Heart right ventricle (tissue), 16 donors: ENCODE measurements at regions not wholly inside any gene's neighbourhood (a gene's known extent, or its start where the extent isn't known, plus 50 kb on each side); places are given as distances from the start of the nearest gene placed in this dataset.

Experiments used
- ATAC-seq, 8 donors: fragments of 200-7000 bp; cut with Tn5 transposase; one replicate each; pipeline ENCODE4 v1.9.1; 2020; ENCODE audit warnings: mild to moderate bottlenecking in 8 of 8, moderate library complexity in 8 of 8, moderate number of reproducible peaks in 1 of 8
- DNase-seq, 2 donors: peaks; one replicate each; pipeline ENCODE4 v3.0.0-alpha.2; 2020
- H3K27ac ChIP-seq, 10 donors: fragments of 200-600 bp; sonication (generic) in 2 of 10; one replicate each; pipeline versions ENCODE4 v1.5.0 to v1.8.0; 2020 to 2022; ENCODE audit warnings: mild to moderate bottlenecking in 3 of 10
- H3K27me3 ChIP-seq, 7 donors: fragments of 200-600 bp; one replicate each; pipeline ENCODE4 v1.8.0; 2021 to 2022; ENCODE audit warnings: mild to moderate bottlenecking in 2 of 7
- H3K36me3 ChIP-seq, 9 donors: fragments of 200-600 bp; sonication (generic) in 1 of 9; one replicate each; pipeline versions ENCODE4 v1.5.0 to v1.8.0; 2020 to 2022; ENCODE audit warnings: mild to moderate bottlenecking in 2 of 9
- H3K4me1 ChIP-seq, 9 donors: fragments of 200-600 bp; sonication (generic) in 1 of 9; one replicate each; pipeline versions ENCODE4 v1.5.0 to v1.8.0; 2020 to 2022; ENCODE audit warnings: mild to moderate bottlenecking in 4 of 9
- H3K4me3 ChIP-seq, 10 donors: fragments of 200-600 bp; sonication (generic) in 2 of 10; one replicate each; pipeline versions ENCODE4 v1.5.0 to v1.8.0; 2020 to 2022; ENCODE audit warnings: mild to moderate bottlenecking in 7 of 10, moderate library complexity in 2 of 10
- H3K9me3 ChIP-seq, 11 donors: fragments of 200-600 bp in 10 of 11; sonication (generic) in 2 of 11; one replicate each; pipeline versions ENCODE4 v1.5.0 to v1.8.0; 2013 to 2022; ENCODE audit warnings: mild to moderate bottlenecking in 2 of 11, control low read depth in 1 of 11, moderate library complexity in 1 of 11
- WGBS, 2 donors: extraction: QIAGEN DNeasy Blood & Tissue Kit; methylation state at CpG; one replicate each; pipeline ENCODE4 v1.1.7; 2013; ENCODE audit warnings: inconsistent platforms in 1 of 2; 5-methylcytosine and 5-hydroxymethylcytosine counted together
- intact Hi-C, 10 donors: fragments of 100-400 bp; cut with DNase I; formaldehyde crosslinking; loops; one replicate each; pipeline versions ENCODE4 v1.11.1 to v1.14.2; 2022
- TF ChIP-seq, protein P1 (sequence below), 9 donors: fragments of 200-600 bp; sonication (generic) in 2 of 9; IDR thresholded peaks; one replicate each; pipeline versions ENCODE4 v1.5.0 to v1.8.0; 2021 to 2022; ENCODE audit warnings: antibody characterized with exemption in 9 of 9, mild to moderate bottlenecking in 5 of 9, moderate library complexity in 1 of 9
- donor health status: Arrhythmogenic right ventricular cardiomyopathy.
- donor health status: ischemic (EF 13 %, LVEDD 7.1; RV severe dilation, severe dysfunction).
- donor health status: healthy with polysubstance abuse.
- donor health status: DM: no; HTN: yes; CAD: no.
- donor health status: DM: no; HTN: no; CAD: no.
- donor health status: ischemic (EF 25% LVEDD 6.9; RV normal size, moderate dysfunction).
- donor health status: ischemic (EF 25% LVEDD 5.7; RV mildly dilated, moderate dysfunction).
- donor health status: healthy.
- donor health status: DM: yes; HTN: yes; CAD: no.
- donor health status: Ischemic cardiomyopathy.
- donor health status: ischemic (EF 35%, LVEDD 5.7; RV mildly dilated, moderate dysfunction).
- donor health status: nonischemic (EF 11% LVEDD 7.7; RV severe dilation, severe dysfunction).
- donor health status: DM: yes; HTN: yes; CAD: no.
- donor health status: PGD.
- donor health status: ischemic (EF 29% LVEDD 5.4; RV normal size, mild dysfunction).
- donor health status: nonischemic (EF 23%, LVEDD 6.1; RV moderate dilation, normal function).

GRCh38 chr9:111276431-111277128, 53.4 kb downstream of the OR2K2 start:
- intact Hi-C loops = no loop called here
- TF ChIP-seq, protein P1, sequence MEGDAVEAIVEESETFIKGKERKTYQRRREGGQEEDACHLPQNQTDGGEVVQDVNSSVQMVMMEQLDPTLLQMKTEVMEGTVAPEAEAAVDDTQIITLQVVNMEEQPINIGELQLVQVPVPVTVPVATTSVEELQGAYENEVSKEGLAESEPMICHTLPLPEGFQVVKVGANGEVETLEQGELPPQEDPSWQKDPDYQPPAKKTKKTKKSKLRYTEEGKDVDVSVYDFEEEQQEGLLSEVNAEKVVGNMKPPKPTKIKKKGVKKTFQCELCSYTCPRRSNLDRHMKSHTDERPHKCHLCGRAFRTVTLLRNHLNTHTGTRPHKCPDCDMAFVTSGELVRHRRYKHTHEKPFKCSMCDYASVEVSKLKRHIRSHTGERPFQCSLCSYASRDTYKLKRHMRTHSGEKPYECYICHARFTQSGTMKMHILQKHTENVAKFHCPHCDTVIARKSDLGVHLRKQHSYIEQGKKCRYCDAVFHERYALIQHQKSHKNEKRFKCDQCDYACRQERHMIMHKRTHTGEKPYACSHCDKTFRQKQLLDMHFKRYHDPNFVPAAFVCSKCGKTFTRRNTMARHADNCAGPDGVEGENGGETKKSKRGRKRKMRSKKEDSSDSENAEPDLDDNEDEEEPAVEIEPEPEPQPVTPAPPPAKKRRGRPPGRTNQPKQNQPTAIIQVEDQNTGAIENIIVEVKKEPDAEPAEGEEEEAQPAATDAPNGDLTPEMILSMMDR (IDR thresholded peaks at IDR 0.05) = no peak
- H3K36me3 ChIP-seq = no peaks in the 10 kb centered on the region
- H3K4me3 ChIP-seq = peak overlapping the region in 1 of 10 donors; percentile 18
- peak overlapping the region in 1 of 10 donors; percentile 37 for H3K27ac ChIP-seq
- no peaks in the 10 kb centered on the region for H3K9me3 ChIP-seq
- no peak for ATAC-seq
- H3K27me3 ChIP-seq = peaks cover 0 to 5% (median 0%) of the 10 kb centered on the region in 7 donors
- no peak for DNase-seq
- no peaks in the 10 kb centered on the region for H3K4me1 ChIP-seq
- 75 to 77% methylated on average over 7 of the region's 7 CpGs for WGBS, 2 donors

DNA sequence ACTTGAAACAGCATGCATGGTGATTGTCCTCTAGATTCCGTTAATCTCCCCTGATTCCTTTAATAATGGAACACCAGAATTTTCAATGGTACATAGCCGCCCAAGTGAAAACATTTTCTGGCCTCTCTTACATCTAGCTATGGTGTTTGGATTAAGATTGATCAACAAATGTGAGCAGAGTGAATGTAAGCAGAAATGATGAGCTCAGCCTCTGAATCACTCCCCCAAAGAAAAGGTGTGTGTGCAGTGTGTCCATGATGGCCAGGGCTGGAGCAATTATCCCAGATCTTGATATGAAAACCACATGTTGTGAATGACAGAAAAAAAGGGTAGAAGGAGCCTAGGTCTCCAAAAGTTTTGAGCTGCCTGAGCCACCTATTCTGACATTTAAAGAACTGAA, 55.3 kb downstream of the OR2K2 start:
- no peak overlapping the region for H3K4me3 ChIP-seq
- H3K27ac ChIP-seq = no peak overlapping the region
- no peaks in the 10 kb centered on the region for H3K9me3 ChIP-seq
- peaks cover 0 to 5% (median 0%) of the 10 kb centered on the region in 7 donors for H3K27me3 ChIP-seq
- DNase-seq = no peak
- TF ChIP-seq, protein P1 (IDR thresholded peaks at IDR 0.05) = no peak
- no peaks in the 10 kb centered on the region for H3K36me3 ChIP-seq
- ATAC-seq = no peak
- intact Hi-C loops = no loop called here
- H3K4me1 ChIP-seq = no peaks in the 10 kb centered on the region
- 89 to 94% methylated on average over 2 of the region's 2 CpGs for WGBS, 2 donors

GRCh38 chr9:111272581-111272980, 57.4 kb downstream of the OR2K2 start:
- intact Hi-C loops = no loop called here
- 54 to 71% methylated on average over 4 of the region's 4 CpGs for WGBS, 2 donors
- TF ChIP-seq, protein P1 (IDR thresholded peaks at IDR 0.05) = no peak

DNA sequence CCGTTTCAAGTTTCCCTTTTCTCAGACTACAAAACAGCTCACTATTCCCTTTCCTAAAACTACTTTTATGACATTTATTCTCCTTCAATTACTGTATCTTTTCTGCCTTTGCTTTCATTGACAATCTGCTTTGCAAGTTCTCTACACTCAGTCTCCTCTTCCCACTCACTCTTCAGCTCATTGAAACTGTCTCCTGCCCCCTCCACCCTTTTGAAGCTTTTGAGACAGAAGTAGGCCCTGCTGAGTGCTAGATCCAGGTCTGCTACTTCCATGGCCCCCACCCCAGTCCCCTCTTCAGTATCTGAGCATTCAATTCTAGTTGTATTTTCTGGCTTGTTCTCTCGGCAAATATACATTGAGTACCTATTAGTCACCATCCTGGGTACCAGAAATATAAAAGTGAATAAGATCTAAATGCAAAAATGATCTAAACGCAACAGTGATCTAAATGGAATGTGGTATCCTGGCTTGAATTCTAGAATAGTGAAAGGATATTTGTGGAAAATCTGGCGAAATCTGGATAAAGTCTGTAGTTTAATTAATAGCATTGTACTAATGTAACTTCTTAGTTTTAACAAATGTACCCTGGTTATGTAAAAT, 58.4 kb downstream of the OR2K2 start:
- no peak for DNase-seq
- Histone ChIP-seq H3K27ac (no peak overlapping the region), H3K4me1 (no peaks in the 10 kb centered on the region), H3K4me3 (no peak overlapping the region), H3K27me3 (no peaks in the 10 kb centered on the region), H3K9me3 (peaks cover 0 to 2% (median 0%) of the 10 kb centered on the region in 11 donors), H3K36me3 (no peaks in the 10 kb centered on the region)
- TF ChIP-seq, protein P1 (IDR thresholded peaks at IDR 0.05) = no peak
- no peak for ATAC-seq
- WGBS, 2 donors = 76 to 86% methylated on average over 4 of the region's 4 CpGs
- intact Hi-C loops = no loop called here

More at GRCh38 chr9:111272581-111272980, 57.4 kb downstream of the OR2K2 start:
- no peak for ATAC-seq
- H3K4me3 ChIP-seq = no peak overlapping the region
- no peaks in the 10 kb centered on the region for H3K36me3 ChIP-seq
- no peak overlapping the region for H3K27ac ChIP-seq
- H3K4me1 ChIP-seq = no peaks in the 10 kb centered on the region
- peaks cover 0 to 5% (median 0%) of the 10 kb centered on the region in 7 donors for H3K27me3 ChIP-seq
- no peaks in the 10 kb centered on the region for H3K9me3 ChIP-seq
- no peak for DNase-seq
